ENCODE measurements at regions not wholly inside any gene's neighbourhood (a gene's known extent, or its start where the extent isn't known, plus 50 kb on each side); places are given as distances from the start of the nearest gene placed in this dataset.

GRCh38 chr1:219521325-219521724, 91.6 kb downstream of the ZC3H11B start:
- DNase-seq = no peak

DNA sequence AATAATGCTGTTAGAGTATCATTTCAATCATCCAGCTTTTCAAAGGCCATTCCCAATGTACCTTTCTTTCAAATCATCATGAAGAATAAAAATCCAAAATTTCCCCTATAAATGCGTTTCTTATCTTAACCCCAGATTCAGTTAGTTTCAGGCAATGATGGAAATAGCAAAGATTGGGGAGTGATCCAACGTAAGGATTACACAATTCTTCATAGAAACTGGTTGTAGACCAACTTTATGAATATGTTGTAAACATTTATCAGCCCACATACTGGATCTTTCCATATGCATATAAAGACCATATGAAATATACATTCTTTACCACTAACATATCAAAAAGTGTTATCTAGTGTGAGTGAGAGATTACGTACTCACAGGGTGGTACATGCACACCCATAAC, 92.7 kb downstream of the ZC3H11B start:
- DNase-seq = no peak

- DNase-seq = no peak
These were observed 94.0 kb downstream of the ZC3H11B start for GRCh38 chr1:219518907-219519248.

GRCh38 chr1:219518168-219518906, 94.6 kb downstream of the ZC3H11B start:
- no peak for DNase-seq

GRCh38 chr1:219517031-219517430, 95.9 kb downstream of the ZC3H11B start:
- DNase-seq = no peak

- DNase-seq = no peak
These were observed 98.2 kb downstream of the ZC3H11B start for GRCh38 chr1:219514728-219515127.

- no peak for DNase-seq
These were observed 105.5 kb downstream of the ZC3H11B start for GRCh38 chr1:219507437-219507836.

GRCh38 chr1:219506936-219507335, 106.0 kb downstream of the ZC3H11B start:
- no peak for DNase-seq

DNA sequence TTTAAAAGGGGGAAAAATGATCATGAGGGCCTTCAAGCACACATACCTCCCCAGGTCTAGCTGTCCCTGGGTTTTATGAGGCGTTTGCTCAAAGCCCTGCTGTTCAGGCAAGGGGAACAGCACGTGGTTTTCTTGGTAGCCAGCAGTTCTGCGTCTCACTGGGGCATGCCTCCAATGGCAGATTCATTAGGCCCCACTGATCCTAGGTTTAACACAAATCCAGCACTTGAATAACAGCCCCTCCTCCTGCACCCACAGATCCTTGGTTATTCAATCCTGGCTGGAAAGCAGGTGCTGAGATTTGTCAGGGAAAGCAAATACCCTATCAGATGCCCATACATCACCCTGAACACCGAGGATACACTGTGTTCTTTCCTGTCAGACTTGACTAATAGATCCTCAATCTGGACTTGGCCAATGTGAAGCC, 106.4 kb downstream of the ZC3H11B start:
- DNase-seq = no peak

DNA sequence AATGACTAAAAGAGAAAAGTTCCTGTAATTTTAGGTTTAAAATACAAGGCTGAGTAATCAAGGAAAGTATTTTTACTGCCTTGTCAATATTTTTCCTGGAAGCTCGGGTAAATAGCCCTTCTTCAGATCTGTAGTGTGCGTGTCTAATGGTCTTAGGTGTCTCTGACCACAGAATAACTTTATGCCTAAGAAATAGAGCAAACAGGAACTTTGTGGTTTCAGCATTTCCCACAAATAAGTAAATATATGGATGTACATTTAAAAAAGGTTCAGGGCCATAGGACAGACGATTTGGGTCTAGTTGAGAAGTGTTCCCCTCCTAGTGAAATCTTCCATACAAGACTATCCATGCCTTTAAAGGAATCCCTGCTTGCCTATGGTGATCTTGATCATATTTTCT, 107.0 kb downstream of the ZC3H11B start:
- no peak for DNase-seq

DNA sequence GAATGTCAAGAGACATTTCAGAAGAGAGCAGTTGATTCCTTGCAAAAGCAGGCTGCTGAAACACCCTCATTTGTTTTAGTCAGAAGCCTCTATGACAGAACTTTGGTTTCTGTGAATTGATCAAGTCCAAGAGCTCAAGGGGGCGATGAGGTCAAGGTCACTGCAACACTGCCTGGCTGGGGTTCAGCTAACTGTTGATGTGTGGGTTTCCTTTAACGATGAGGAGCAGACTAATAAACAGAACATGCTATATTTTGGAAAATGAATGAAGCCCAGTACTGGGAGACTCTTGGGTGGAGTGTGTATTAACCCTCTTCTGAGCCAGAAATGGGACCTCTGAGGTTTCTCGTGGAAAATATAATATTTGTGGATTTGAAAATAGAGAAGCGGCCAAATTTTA, 109.3 kb downstream of the ZC3H11B start:
- DNase-seq = no peak

- no peak for DNase-seq
These were observed 112.5 kb downstream of the ZC3H11B start for GRCh38 chr1:219500327-219500897.

- DNase-seq = no peak
These were observed 114.2 kb downstream of the ZC3H11B start for GRCh38 chr1:219498666-219499065.

DNA sequence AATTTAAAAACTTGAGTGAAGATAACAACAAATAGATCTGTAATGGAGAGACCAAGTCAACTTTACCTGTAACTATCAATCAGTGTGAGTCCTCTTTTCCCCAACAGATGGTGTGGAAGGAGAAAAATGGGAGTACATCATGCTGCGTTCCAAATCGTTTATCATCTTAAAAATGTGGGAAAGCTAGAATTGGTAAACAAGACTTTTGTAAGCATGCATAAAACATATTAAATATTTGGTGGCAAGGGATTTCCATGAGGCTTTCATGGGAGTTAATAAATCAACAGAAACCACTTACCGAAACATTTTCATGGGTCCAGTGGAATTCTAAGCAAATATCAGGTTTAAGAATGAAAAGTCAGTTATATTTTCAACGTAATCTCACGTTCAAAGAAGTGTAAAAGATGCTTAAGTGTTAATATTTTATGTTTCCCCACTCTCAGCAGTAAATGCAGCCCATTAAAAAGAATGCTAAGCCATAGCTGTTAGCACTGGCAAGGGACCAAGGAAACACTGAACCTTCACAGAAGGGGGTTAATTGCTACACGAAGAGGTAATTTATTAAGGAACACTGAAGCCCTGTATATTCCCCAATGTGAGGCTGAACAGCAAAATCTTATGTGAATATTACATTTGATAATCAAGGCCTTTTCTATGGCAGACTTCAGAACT, 117.0 kb downstream of the ZC3H11B start:
- DNase-seq = peak; percentile 69

DNA sequence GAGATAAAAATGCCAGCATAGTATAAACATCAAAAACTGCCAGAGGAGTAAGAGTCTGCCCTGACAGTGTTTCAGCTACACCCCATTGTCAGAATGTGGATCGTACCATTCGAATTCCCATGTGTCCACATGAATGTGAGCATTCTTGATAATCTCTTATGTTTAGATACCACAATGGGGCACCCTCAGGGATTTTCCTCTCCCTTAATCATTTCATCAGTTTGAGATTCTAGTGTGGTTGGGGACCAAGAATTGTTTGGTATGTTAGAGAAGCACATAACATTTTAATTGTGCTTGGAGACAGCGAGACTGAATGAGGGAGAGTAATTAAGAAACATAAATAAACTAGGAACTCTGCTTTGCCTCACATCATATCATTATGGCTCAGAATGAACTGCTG, 120.2 kb downstream of the ZC3H11B start:
- no peak for DNase-seq

GRCh38 chr1:219490566-219490965, 122.3 kb downstream of the ZC3H11B start:
- DNase-seq = no peak

GRCh38 chr1:219489636-219490035, 123.3 kb downstream of the ZC3H11B start:
- no peak for DNase-seq

- DNase-seq = no peak
These were observed 124.6 kb downstream of the ZC3H11B start for GRCh38 chr1:219488275-219488674.

GRCh38 chr1:219483530-219483929, 129.4 kb downstream of the ZC3H11B start:
- DNase-seq = no peak

DNA sequence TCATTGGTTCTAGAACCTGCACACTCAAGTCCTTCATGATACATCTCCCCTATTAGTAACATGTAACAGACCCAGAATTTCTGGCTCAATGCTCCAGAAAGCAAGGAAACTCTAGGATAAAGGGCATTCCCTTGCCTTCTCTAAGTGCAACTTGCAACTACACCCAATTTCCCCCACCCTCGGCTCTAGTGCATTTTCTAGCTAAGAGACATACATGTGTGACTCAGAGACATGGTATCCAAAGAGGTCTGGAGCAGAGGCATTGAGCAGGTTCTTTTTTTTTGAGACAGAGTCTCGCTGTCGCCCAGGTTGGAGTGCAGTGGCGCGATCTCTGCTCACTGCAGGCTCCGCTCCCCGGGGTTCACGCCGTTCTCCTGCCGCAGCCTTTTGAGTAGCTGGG, 132.9 kb downstream of the ZC3H11B start:
- no peak for DNase-seq

DNA sequence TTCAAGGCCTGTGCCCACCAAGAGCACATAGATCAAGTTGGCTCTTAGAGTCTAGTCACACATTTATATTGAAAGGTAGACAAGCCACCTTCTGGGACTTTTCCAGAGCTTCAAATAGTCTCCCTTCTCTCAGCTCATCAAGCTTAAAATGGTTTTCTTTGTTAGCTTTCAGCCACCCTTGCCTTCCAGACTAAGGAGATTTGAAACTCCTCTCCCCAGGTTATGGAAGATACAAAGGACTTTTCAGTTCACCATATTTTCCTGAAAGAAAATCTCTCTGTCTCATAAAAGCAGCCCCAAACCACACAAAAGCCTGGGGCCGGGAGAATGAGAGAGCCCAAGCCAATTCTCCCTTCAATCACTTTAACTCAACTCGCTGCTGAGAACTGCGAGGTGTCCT, 134.1 kb downstream of the ZC3H11B start:
- no peak for DNase-seq

DNA sequence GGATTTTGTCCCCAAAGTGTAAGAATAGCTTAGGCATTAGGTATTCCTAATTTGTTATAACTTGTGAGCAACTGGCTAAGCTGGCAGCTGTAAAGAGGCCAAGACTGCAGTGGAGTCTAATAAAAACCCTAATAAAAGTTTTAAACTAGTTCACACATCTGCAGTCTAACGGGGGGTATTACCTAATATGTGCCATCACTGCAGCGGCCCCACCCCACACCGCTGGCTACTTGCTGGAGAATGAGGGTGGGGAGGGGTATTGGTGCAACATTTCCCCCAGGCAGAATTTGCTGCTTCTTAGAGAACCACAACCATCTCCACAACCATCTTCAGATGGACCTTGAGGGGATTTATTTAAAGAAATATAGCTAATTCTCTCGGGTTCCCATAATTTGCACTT, 135.0 kb downstream of the ZC3H11B start:
- DNase-seq = no peak

DNA sequence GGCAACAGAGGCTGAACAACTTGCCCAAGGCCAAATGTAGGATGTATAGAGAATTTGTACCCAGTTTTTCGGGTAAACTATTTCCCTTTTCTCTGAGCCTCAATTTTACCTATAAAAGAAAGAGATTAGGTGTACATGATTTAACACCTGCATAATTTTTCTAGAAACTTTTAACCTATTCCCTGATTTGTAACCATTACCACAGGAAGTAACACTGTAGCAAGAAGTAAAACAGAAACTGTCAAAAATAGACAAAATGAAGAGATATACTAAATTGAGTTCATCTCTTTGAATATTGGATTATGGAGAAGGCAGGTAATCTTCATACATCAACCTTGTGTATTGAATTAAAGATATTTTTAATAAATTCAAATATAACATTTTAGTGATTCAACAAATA, 136.2 kb downstream of the ZC3H11B start:
- no peak for DNase-seq

DNA sequence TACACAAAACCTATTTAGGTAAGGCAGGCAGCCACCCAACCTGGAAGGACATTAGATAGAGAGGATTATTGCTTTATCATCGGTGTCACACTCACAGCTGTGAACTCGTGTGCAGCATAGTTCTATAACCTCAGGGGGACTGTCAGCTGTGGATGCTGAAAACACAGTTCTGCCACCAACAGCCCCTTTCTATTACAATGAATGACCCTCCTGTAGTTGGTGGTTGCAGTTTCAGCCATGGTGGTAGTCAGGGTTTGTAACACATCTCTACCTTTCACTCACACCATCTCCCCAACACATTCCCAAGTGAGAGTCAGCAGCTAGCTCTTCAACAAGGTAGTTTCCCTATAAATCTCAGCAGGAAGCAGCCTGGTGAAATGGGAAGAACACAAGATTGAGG, 136.8 kb downstream of the ZC3H11B start:
- no peak for DNase-seq

DNA sequence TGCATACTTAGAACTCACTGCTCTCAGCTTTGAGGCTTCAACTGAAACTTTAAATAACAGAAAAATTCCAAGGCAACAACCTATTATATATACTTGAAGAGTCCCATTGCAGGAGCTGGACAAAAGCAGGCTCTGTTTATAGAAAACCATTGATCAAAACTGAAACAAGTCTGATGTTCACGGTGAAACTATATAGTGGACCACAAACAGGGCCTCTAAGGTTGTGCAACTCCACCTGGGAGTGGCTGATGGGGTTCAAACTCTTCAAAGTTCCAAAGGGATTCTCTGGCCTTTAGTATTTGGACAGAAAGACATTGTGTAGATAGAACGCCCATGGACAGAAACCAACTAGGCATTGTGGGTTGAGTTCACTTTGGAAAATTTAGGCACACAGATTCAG, 140.3 kb downstream of the ZC3H11B start:
- DNase-seq = no peak

All from NCI-H1092 (cell line).